H9 (cell line): ENCODE measurements at regions not wholly inside any gene's neighbourhood (a gene's known extent, or its start where the extent isn't known, plus 50 kb on each side); places are given as distances from the start of the nearest gene placed in this dataset.

Source experiments
- DNase-seq: peaks from one replicate; pipeline ENCODE4 v3.0.0-alpha.2; 2017
- H2AFZ ChIP-seq: one replicate; pipeline ENCODE4 v1.6.1; 2013; ENCODE audit warnings: mild to moderate bottlenecking, low read length, control low read depth, moderate library complexity
- H2AK5ac ChIP-seq: 2 replicates; pipeline ENCODE4 v1.6.1; 2013; ENCODE audit warnings: low read length, control low read depth, mixed read lengths; ENCODE audit not compliant: insufficient read length
- H2BK120ac ChIP-seq: one replicate; pipeline ENCODE4 v1.6.1; 2013; ENCODE audit warnings: low read depth, mild to moderate bottlenecking, low read length, control low read depth, inconsistent platforms; ENCODE audit not compliant: poor library complexity, severe bottlenecking
- H2BK12ac ChIP-seq: 2 replicates; pipeline ENCODE4 v1.6.1; 2013; ENCODE audit warnings: low read length, control low read depth, mixed read lengths, low read depth; ENCODE audit not compliant: insufficient read length
- H2BK15ac ChIP-seq: 2 replicates; pipeline ENCODE4 v1.6.1; 2013; ENCODE audit warnings: low read depth, low read length, control low read depth
- H2BK20ac ChIP-seq: one replicate; pipeline ENCODE4 v1.6.1; 2013; ENCODE audit warnings: low read depth, mild to moderate bottlenecking, low read length, control low read depth, inconsistent platforms; ENCODE audit not compliant: poor library complexity, severe bottlenecking
- H2BK5ac ChIP-seq: 2 replicates; pipeline ENCODE4 v1.6.1; 2013; ENCODE audit warnings: low read length, control low read depth, mixed read lengths; ENCODE audit not compliant: insufficient read length
- H3K14ac ChIP-seq: 2 replicates; pipeline ENCODE4 v1.6.1; 2013; ENCODE audit warnings: low read length, control low read depth; ENCODE audit not compliant: insufficient read depth
- H3K18ac ChIP-seq: 2 replicates; pipeline ENCODE4 v1.6.1; 2013; ENCODE audit warnings: low read depth, mild to moderate bottlenecking, mixed read lengths, low read length, control low read depth; ENCODE audit not compliant: insufficient read length
- H3K23ac ChIP-seq: 2 replicates; pipeline ENCODE4 v1.6.1; 2013; ENCODE audit warnings: low read length, control low read depth, mixed read lengths, low read depth; ENCODE audit not compliant: insufficient read length
- H3K23me2 ChIP-seq: 2 replicates; pipeline ENCODE4 v1.6.1; 2013; ENCODE audit warnings: low read depth, mild to moderate bottlenecking, mixed read lengths, low read length, control low read depth; ENCODE audit not compliant: insufficient read length, poor library complexity, severe bottlenecking
- H3K27ac ChIP-seq: 2 replicates; pipeline ENCODE4 v1.5.1; 2013; ENCODE audit warnings: low read length, control low read depth, mixed read lengths, low read depth; ENCODE audit not compliant: insufficient read length
- H3K27me3 ChIP-seq: 2 replicates; pipeline ENCODE4 v1.6.1; 2013; ENCODE audit warnings: low read length, control low read depth, inconsistent platforms; ENCODE audit not compliant: insufficient read depth
- H3K4ac ChIP-seq: 2 replicates; pipeline ENCODE4 v1.6.1; 2013; ENCODE audit warnings: low read depth, mild to moderate bottlenecking, control low read depth, inconsistent platforms, low read length, moderate library complexity
- H3K4me1 ChIP-seq: 2 replicates; pipeline ENCODE4 v1.6.1; 2013; ENCODE audit warnings: low read length, control low read depth, inconsistent platforms; ENCODE audit not compliant: insufficient read depth
- H3K4me2 ChIP-seq: 2 replicates; pipeline ENCODE4 v1.6.1; 2013; ENCODE audit warnings: low read length, control low read depth, mixed read lengths; ENCODE audit not compliant: insufficient read length, insufficient read depth
- H3K56ac ChIP-seq: 2 replicates; pipeline ENCODE4 v1.6.1; 2013; ENCODE audit warnings: low read depth, mild to moderate bottlenecking, mixed read lengths, low read length, control low read depth; ENCODE audit not compliant: insufficient read length
- H3K79me1 ChIP-seq: 2 replicates; pipeline ENCODE4 v1.6.1; 2013; ENCODE audit warnings: low read depth, mild to moderate bottlenecking, moderate library complexity, low read length, control low read depth, inconsistent platforms; ENCODE audit not compliant: insufficient read depth, poor library complexity, severe bottlenecking
- H3K79me2 ChIP-seq: 2 replicates; pipeline ENCODE4 v1.6.1; 2013; ENCODE audit warnings: low read length, control low read depth, inconsistent platforms; ENCODE audit not compliant: insufficient read depth
- H3K9ac ChIP-seq: 2 replicates; pipeline ENCODE4 v1.6.1; 2013; ENCODE audit warnings: low read length, control low read depth, mixed read lengths; ENCODE audit not compliant: insufficient read length; ENCODE audit errors: extremely low read depth
- H3K9me3 ChIP-seq: one replicate; pipeline ENCODE4 v1.6.1; 2013; ENCODE audit warnings: low read depth, low read length, inconsistent platforms; ENCODE audit not compliant: control insufficient read depth
- H3T11ph ChIP-seq: one replicate; pipeline ENCODE4 v1.6.1; 2013; ENCODE audit warnings: mild to moderate bottlenecking, low read length, control low read depth, inconsistent platforms
- H4K20me1 ChIP-seq: one replicate; pipeline ENCODE4 v1.6.1; 2013; ENCODE audit not compliant: control insufficient read depth, insufficient read length, insufficient read depth
- H4K5ac ChIP-seq: 2 replicates; pipeline ENCODE4 v1.6.1; 2013; ENCODE audit warnings: low read depth, mild to moderate bottlenecking, mixed read lengths, low read length, control low read depth; ENCODE audit not compliant: insufficient read length
- H4K8ac ChIP-seq: replicated peaks from 2 replicates; pipeline ENCODE4 v1.6.1; 2013; ENCODE audit warnings: low read length, control low read depth, mixed read lengths, low read depth; ENCODE audit not compliant: insufficient read length
- H4K91ac ChIP-seq: 2 replicates; pipeline ENCODE4 v1.6.1; 2013; ENCODE audit warnings: low read depth, mild to moderate bottlenecking, moderate library complexity, mixed read lengths, low read length, control low read depth; ENCODE audit not compliant: insufficient read length
- H3K27ac Mint-ChIP-seq, 3 experiments: 2 replicates in 2 of 3; 3 replicates in 1 of 3; pipeline ENCODE4 v1.8.0; 2020 to 2021; ENCODE audit warnings: mixed read lengths in 3 of 3, mild to moderate bottlenecking in 1 of 3, moderate library complexity in 1 of 3
- H3K27me3 Mint-ChIP-seq: 2 replicates; pipeline ENCODE4 v1.8.0; 2021; ENCODE audit warnings: low read depth, mild to moderate bottlenecking, moderate library complexity, mixed read lengths
- H3K36me3 Mint-ChIP-seq, 3 experiments: 2 replicates in 2 of 3; 3 replicates in 1 of 3; pipeline ENCODE4 v1.8.0; 2020 to 2021; ENCODE audit warnings: low read depth in 3 of 3, mixed read lengths in 3 of 3; ENCODE audit not compliant: insufficient read depth in 1 of 3
- H3K4me1 Mint-ChIP-seq, 2 experiments: 2 replicates each; pipeline ENCODE4 v1.8.0; 2020; ENCODE audit warnings: mixed read lengths in 2 of 2
- H3K4me3 Mint-ChIP-seq, 2 experiments: 2 replicates in 1 of 2; 3 replicates in 1 of 2; pipeline ENCODE4 v1.8.0; 2020 to 2021; ENCODE audit warnings: mild to moderate bottlenecking in 2 of 2, mixed read lengths in 2 of 2, moderate library complexity in 1 of 2
- H3K9me3 Mint-ChIP-seq, 2 experiments: 2 replicates in 1 of 2; 3 replicates in 1 of 2; pipeline ENCODE4 v1.8.0; 2020; ENCODE audit warnings: mild to moderate bottlenecking in 2 of 2, mixed read lengths in 2 of 2, moderate library complexity in 1 of 2
- CTCF ChIP-seq: fragments of 200-600 bp; sonication (generic); conservative IDR thresholded peaks from 3 replicates; pipeline ENCODE4 v1.8.0; 2021; ENCODE audit warnings: antibody characterized with exemption, mild to moderate bottlenecking
- WGBS: extraction: QIAGEN DNeasy Blood & Tissue Kit; methylation state at CpG from one replicate; pipeline ENCODE4 v1.1.7; 2013; ENCODE audit warnings: missing lambda C conversion rate, low lambda C conversion rate, mixed read lengths; ENCODE audit not compliant: insufficient read length; ENCODE audit errors: extremely low coverage; 5-methylcytosine and 5-hydroxymethylcytosine counted together

GRCh38 chr14:37939442-37940028 lies 268.2 kb upstream of the SSTR1 start:
- Histone ChIP-seq H3K23ac (no peak overlapping the region), H3K27me3 (no peaks in the 10 kb centered on the region; the same call in 1 of the 2 replicates), H4K5ac (no peak overlapping the region), H3K4me1 (no peaks in the 10 kb centered on the region), H3K23me2 (no peaks in the 10 kb centered on the region), H2BK15ac (no peak overlapping the region), H3K14ac (no peak overlapping the region), H2BK12ac (no peak overlapping the region), H3K56ac (no peak overlapping the region), H2AK5ac (no peak overlapping the region), H2BK5ac (no peak overlapping the region), H3T11ph (no peak overlapping the region), H3K9me3 (no peaks in the 10 kb centered on the region), H3K79me2 (no peaks in the 10 kb centered on the region), H3K9ac (no peak overlapping the region), H4K8ac (no peak overlapping the region), H2BK20ac (no peak overlapping the region), H3K27ac (no peak overlapping the region), H4K91ac (no peak overlapping the region), H3K4ac (no peak overlapping the region), H4K20me1 (no peaks in the 10 kb centered on the region), H3K79me1 (no peaks in the 10 kb centered on the region), H2BK120ac (no peak overlapping the region), H3K4me2 (no peak overlapping the region), H3K18ac (no peak overlapping the region), H2AFZ (no peak overlapping the region)
- no CpG with 5 or more reads among the region's 6 CpGs for WGBS
- DNase-seq = no peak
- H3K36me3 Mint-ChIP-seq = peaks cover 0 to 3% (median under 1%) of the 10 kb centered on the region in 3 experiments; a peak in 2 of 7 replicates
- no peak overlapping the region for H3K27ac Mint-ChIP-seq
- no peak overlapping the region for H3K4me3 Mint-ChIP-seq
- H3K27me3 Mint-ChIP-seq = peaks cover 9% of the 10 kb centered on the region
- H3K9me3 Mint-ChIP-seq = peaks cover 2 to 9% of the 10 kb centered on the region in 2 experiments; a peak in 4 of 5 replicates
- H3K4me1 Mint-ChIP-seq = no peaks in the 10 kb centered on the region
- TF ChIP-seq CTCF = no peak
